NCI-H1048 (cell line): ENCODE measurements at regions not wholly inside any gene's neighbourhood (a gene's known extent, or its start where the extent isn't known, plus 50 kb on each side); places are given as distances from the start of the nearest gene placed in this dataset.

Experiments
- DNase-seq: peaks from one replicate; lab custom pipeline; 2025; lab: John Stamatoyannopoulos, UW

GRCh38 chr10:43957267-43958070 lies 308.8 kb upstream of the ZNF32 start:
- DNase-seq = no peak

GRCh38 chr10:43955978-43956377 lies 307.3 kb upstream of the ZNF32 start:
- DNase-seq = no peak

GRCh38 chr10:43955002-43955596 lies 306.4 kb upstream of the ZNF32 start:
- DNase-seq = no peak

GRCh38 chr10:43953672-43954071 lies 305.0 kb upstream of the ZNF32 start:
- no peak for DNase-seq

- DNase-seq = no peak
Measured at GRCh38 chr10:43952760-43953159, 304.1 kb upstream of the ZNF32 start.

GRCh38 chr10:43949351-43949750 lies 300.7 kb upstream of the ZNF32 start:
- no peak for DNase-seq

GRCh38 chr10:43946445-43946844 lies 297.8 kb upstream of the ZNF32 start:
- no peak for DNase-seq

GRCh38 chr10:43945908-43946307 lies 297.2 kb upstream of the ZNF32 start:
- no peak for DNase-seq

- no peak for DNase-seq
Measured at GRCh38 chr10:43945094-43945730, 296.5 kb upstream of the ZNF32 start.

GRCh38 chr10:43944381-43945093 lies 295.9 kb upstream of the ZNF32 start:
- no peak for DNase-seq

GRCh38 chr10:43943818-43944360 lies 295.2 kb upstream of the ZNF32 start:
- no peak for DNase-seq

- no peak for DNase-seq
Measured at GRCh38 chr10:43943119-43943817, 294.6 kb upstream of the ZNF32 start.

GRCh38 chr10:43942096-43942850 lies 293.6 kb upstream of the ZNF32 start:
- no peak for DNase-seq

GRCh38 chr10:43940898-43941837 lies 292.5 kb upstream of the ZNF32 start:
- no peak for DNase-seq

GRCh38 chr10:43939939-43940820 lies 291.5 kb upstream of the ZNF32 start:
- no peak for DNase-seq

- DNase-seq = no peak
Measured at GRCh38 chr10:43939389-43939938, 290.8 kb upstream of the ZNF32 start.

GRCh38 chr10:43938810-43939209 lies 290.1 kb upstream of the ZNF32 start:
- no peak for DNase-seq

GRCh38 chr10:43931308-43931930 lies 282.7 kb upstream of the ZNF32 start:
- DNase-seq = no peak
